ENCODE measurements at regions not wholly inside any gene's neighbourhood (a gene's known extent, or its start where the extent isn't known, plus 50 kb on each side); places are given as distances from the start of the nearest gene placed in this dataset.
A peak's percentile ranks its signal among the peaks of the same experiment; 100 is the strongest.

- no peak for DNase-seq (ENCODE audit: low spot score)
Observed at GRCh38 chr3:105214590-105214989, 152.1 kb upstream of the ALCAM start.

- DNase-seq (ENCODE audit: low spot score) = no peak
Observed at GRCh38 chr3:105222568-105223093, 144.1 kb upstream of the ALCAM start.

GRCh38 chr3:105223815-105224214, 142.9 kb upstream of the ALCAM start:
- no peak for DNase-seq (ENCODE audit: low spot score)

GRCh38 chr3:105228696-105229095, 138.0 kb upstream of the ALCAM start:
- DNase-seq (ENCODE audit: low spot score) = no peak

DNA sequence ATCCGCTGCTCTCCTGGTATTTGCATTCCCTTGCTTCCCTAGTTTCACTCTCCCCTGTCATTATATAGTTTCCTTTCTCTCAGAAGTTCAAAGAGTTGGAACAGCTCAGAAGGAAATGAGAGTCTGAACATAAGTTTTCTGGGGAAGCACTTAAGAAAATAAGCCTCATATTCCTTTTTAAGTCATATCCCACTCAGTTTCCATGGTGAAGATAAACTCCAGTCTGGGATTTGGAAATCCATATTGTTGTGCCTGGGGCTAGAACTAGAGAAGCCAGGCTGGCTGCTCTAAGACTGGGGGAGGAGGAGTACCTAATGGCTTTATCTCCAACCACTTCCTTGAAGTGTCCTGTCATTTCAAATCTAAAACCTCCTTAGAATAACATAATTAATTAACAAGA, 134.2 kb upstream of the ALCAM start:
- DNase-seq (ENCODE audit: low spot score) = no peak

- DNase-seq (ENCODE audit: low spot score) = no peak
Observed at GRCh38 chr3:105233010-105233409, 133.7 kb upstream of the ALCAM start.

GRCh38 chr3:105235221-105235620, 131.5 kb upstream of the ALCAM start:
- DNase-seq (ENCODE audit: low spot score) = no peak

DNA sequence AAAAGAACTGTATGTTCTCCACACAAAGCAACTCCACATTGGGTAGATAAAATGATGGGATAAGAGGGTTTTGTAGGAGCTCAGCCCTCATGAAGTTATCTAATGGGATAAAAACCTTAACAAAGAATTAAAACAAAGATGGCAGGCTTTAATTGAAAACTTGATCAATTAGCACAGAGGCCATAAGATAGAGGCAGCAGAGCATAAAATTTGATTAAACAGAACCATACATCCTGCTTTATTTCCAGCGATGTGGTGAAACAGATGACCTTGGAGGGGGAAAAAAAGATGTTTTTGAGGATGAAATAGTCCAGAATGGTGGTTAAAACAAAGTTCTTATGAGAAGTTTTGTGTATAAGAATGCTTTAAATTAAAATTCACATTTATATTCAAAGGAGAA, 130.9 kb upstream of the ALCAM start:
- no peak for DNase-seq (ENCODE audit: low spot score)

GRCh38 chr3:105238367-105238766, 128.3 kb upstream of the ALCAM start:
- DNase-seq (ENCODE audit: low spot score) = no peak

DNA sequence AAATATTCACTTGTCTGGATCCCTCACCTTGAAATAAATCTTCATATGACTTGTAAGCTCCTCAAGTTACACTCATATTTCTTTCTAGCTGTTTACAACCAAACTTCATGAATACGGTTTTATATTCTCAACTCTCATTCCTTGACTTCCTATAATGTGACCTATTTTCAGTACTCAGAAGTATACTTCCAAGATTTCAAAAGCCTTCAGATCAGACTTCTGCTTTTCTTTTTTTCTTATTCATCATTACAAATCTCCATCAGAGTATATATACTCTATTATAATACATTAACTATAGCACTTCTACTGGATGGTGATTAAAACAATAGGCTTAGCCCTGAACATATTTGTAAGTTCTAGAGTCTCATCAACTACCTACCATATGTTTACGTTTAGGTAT, 123.6 kb upstream of the ALCAM start:
- no peak for DNase-seq (ENCODE audit: low spot score)

DNA sequence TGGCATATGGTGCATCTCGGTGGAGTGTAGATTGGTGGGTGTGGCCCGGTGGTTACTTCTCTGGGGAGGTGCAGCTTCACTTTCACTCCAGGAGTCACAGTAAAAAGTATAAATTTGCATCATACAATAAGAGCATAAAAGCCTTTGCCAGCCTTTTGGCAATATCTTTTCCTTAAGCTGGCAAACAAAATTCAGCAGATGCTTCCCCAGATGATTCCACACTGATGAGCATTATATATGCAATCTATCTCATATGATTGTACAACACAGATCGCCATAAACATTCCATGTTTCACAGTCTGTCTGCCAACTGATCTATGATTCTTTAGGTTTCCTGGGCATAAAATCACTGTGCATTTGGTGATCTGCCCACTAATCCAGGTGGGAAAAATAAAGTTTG, 120.2 kb upstream of the ALCAM start:
- DNase-seq (ENCODE audit: low spot score) = no peak

GRCh38 chr3:105253225-105253624, 113.5 kb upstream of the ALCAM start:
- no peak for DNase-seq (ENCODE audit: low spot score)

DNA sequence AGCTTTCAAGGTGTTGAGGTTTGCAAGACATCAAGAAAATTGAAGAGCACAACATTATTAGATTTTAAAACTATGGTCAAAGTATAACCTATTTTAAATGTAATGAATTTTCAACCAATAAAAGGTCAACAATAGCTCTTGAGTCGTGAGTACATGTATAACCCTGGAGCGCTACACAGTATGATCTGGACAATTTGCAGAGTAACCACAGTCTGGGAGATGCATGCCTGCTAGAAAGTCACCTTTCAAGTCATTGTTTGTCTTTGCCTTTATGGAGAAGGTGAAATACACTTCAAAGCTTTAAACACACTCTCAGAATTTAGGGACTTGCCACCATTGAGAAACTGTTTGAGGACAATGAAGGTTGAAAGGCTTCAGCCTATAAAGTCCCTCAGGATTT, 112.6 kb upstream of the ALCAM start:
- no peak for DNase-seq (ENCODE audit: low spot score)

GRCh38 chr3:105255350-105255749, 111.4 kb upstream of the ALCAM start:
- DNase-seq (ENCODE audit: low spot score) = no peak

DNA sequence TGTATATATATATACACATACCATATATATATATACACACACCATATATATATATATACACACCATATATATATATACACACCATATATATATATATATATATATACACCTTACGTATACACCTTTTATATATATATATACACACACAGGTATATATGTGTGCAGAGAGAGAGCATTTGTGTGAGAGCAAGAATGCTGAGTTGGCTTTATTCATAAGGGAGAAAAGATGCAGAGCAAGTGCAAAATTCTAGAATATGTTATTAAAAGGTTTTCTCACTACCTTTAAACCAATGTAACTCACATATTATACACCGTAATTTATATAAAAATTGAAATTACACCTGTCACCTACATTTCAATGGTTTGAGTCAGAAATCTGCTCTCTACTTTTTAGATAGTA, 107.2 kb upstream of the ALCAM start:
- DNase-seq (ENCODE audit: low spot score) = no peak

DNA sequence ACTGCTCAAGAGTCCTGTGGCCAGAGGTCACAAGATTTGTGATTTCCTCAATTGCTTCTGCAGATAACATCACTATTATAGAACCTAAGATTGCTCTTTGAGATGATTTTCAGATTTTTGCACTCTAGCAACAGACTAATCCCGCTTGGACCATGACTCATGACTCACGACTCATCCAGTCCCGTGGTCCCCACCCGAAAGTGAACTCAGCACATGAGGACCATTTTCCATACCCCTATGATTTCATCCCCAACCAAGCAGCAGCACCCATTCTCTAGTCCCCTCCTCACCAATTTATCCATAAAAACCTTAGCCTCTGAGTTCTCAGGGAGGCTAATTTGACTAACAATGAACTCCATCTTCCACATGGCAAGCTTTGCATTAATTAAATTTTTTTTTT, 106.3 kb upstream of the ALCAM start:
- DNase-seq (ENCODE audit: low spot score) = no peak

GRCh38 chr3:105274536-105274935, 92.2 kb upstream of the ALCAM start:
- DNase-seq (ENCODE audit: low spot score) = no peak

- peak; percentile 26 for DNase-seq (ENCODE audit: low spot score)
Observed at GRCh38 chr3:105274958-105275357, 91.8 kb upstream of the ALCAM start.

DNA sequence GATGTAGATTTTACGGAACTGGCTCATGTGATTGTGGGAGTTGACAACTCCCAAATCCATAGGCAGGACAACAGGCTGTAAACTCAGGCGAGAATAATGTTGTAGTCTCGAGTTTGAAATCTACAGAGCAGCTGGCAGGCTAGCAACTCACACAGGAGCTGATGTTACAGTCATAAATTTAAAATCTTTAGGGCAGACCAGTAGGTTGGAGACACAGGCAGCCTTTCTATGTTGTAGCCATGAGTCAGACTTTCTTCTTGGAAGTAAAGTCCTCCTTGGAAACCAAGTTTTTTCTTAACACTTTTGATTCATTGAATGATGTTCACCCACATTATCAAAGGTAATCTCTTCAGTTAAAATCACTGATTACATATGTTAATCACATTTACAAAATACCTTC, 89.1 kb upstream of the ALCAM start:
- DNase-seq (ENCODE audit: low spot score) = peak; percentile 48

DNA sequence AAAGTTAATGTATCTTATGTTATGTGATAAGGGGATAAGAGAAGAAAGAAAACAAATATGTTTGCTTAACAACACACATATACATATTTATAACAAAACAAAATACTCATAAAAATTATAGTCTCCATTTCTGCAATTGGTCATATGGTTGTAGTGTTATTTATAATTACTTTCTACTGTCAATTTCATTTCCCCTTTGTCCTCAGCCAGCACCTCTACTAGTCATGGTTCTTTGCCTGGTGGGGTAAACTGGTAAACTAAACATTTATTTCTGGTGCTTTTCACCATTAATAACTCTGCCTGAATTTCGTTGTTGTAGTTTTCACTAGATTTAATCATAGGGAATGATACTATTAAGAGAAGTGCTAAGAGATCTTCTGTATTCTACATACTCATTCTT, 88.0 kb upstream of the ALCAM start:
- DNase-seq (ENCODE audit: low spot score) = no peak

- DNase-seq (ENCODE audit: low spot score) = no peak
Observed at GRCh38 chr3:105281989-105282388, 84.7 kb upstream of the ALCAM start.

- no peak for DNase-seq (ENCODE audit: low spot score)
Observed at GRCh38 chr3:105284876-105285275, 81.8 kb upstream of the ALCAM start.

GRCh38 chr3:105285653-105286241, 81.0 kb upstream of the ALCAM start:
- DNase-seq (ENCODE audit: low spot score) = no peak

DNA sequence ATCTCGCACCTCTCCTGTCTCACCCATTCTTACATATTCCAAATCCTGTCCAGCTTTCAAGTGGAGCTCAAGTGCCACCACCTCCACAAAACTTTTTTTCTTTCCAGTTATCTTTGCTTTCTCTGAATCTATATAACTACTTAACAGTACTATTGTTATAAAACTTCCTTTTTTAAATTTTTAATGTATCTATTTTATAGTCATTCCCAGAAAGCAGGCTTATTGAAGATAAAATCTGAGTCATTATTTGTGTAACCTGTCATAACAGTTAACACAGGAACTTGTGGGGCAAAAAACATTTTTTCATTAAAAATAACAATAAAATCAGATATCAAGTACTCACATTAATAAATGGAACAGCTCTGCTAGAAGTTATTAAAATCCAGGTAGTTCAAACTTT, 73.3 kb upstream of the ALCAM start:
- DNase-seq (ENCODE audit: low spot score) = no peak
